GM19467 (cell line): ENCODE measurements at regions not wholly inside any gene's neighbourhood (a gene's known extent, or its start where the extent isn't known, plus 50 kb on each side); places are given as distances from the start of the nearest gene placed in this dataset.
A peak's percentile ranks its signal among the peaks of the same experiment; 100 is the strongest.
"Not testable (repeated sequence)": the region's sequence is repeated elsewhere in the genome, so short reads cannot be mapped to it uniquely, and the experiment has no call there.

Experiments used
- ATAC-seq: cut with Tn5 transposase; IDR thresholded peaks from one replicate; pipeline ENCODE4 v1.9.1; 2021; ENCODE audit warnings: mild to moderate bottlenecking, moderate library complexity; ENCODE audit not compliant: unreplicated experiment

DNA sequence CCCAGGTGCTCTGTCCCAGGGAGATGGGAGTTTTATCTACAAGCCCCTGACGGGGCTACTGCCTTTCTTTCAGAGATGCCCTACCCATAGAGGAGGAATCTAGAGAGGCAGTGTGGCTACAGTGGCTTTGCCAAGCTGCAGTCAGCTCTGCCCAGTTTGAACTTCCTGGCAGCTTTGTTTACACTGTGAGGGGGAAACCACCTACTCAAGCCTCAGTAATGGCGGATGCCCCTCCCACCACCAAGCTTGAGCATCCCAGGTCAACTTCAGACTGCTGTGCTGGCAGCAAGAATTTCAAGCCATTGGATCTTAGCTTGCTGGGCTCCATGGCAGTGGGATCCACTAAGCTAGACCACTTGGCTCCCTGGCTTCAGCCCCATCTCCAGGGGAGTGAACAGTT lies 53.1 kb upstream of the TMEM252 start:
- ATAC-seq = not testable (repeated sequence)

DNA sequence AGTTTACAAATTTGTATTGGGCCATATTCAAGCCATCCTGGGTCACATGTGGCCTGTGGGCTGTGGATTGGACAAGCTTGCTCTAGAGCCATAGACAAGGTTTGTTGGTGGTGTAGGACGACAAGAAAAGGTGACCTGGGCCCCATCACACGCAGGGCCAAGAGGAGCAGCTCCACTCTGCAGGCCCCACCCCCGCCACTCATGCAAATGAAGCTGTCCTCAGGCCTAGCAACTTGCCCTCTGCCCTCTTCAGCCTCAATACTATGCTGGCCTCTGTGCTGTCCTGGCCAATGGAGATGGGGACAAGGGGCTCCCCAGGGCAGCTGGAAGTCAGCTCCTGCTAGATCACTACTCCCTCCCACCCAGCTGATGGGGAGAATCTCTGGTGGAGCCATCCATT lies 55.2 kb upstream of the TMEM252 start:
- ATAC-seq = no peak

DNA sequence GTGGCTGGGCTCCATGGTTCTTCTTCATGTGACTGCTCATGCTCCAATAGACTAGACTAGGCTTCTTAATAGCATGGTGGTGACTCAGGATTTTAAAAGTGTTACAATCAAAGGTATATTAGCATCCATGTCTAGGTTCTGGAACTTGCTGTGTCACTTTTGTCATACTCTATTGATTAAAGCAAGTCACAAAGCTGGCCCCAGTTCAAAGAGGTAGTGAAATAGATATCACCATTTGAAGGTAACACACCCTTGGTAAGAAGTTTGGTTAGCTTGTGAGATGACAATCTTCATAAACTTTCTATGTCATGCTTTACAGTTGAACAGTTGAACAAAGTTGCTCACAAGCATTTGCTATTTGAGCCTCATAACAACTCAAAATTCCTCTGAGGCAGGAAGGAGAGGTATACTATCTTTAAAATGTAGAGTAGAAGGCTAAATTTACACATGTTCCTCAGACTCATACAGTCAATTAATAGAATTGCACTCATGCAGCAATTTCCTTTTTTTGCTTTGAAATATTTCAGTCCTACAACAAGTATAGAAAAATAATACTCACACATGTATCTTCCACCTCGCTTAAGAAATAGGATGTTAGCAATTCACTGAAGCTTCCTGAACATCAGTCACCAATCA lies 56.8 kb upstream of the TMEM252 start:
- ATAC-seq = no peak

DNA sequence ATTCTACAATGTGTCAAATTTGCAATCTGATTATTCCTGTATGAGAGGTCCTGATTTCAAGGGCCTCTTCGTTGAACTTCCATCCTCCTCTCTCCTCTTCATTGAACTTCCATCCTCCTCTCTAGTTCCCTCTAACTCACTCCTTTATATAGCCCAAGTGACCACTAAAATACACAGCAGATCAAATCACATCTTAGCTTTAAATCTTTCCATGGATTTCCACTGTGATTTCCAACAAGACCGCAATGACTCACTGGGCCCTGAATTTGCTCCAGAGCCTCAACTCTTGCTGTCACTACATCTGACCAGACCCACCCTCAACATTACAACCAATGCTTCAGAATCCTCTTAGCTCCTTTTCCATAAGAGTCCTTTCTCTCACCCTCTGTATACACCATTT lies 59.1 kb upstream of the TMEM252 start:
- ATAC-seq = no peak

DNA sequence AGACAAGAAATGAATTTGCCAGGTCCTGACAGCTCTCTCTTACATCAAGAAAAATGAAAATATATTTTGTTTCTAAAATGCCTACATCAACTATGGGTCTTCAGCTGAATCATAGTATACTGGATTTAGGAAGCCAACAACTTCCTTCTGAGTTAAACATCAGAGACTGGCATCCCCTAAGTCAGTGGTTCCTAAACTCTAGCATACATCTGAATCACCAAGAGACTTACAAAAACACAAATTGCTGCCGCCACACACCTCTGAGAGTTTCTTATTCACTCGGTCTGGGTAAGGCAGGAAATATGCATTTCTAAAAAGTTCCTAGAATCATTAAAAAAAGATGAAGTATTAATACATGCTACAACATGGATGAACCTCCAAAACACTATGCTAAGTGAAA lies 60.4 kb upstream of the TMEM252 start:
- ATAC-seq = no peak

DNA sequence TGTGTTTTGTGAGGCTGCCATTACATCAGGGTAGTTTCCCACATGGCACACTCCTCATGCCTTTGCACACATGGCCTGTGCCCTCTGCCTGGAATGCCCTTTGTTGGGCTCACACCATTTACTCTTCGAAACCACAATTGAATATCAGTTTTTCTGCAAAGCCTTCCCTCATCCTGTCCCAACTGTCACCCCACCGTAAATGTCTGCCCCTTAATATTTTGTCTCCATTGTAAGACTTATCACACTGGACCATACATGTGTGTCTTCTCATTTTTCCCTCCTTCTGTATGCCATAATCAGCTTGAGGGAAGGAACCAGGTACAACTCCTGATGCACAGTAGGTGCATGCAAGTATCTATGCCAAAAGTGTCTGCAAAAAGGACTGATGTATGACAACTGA lies 62.7 kb upstream of the TMEM252 start:
- ATAC-seq = no peak

DNA sequence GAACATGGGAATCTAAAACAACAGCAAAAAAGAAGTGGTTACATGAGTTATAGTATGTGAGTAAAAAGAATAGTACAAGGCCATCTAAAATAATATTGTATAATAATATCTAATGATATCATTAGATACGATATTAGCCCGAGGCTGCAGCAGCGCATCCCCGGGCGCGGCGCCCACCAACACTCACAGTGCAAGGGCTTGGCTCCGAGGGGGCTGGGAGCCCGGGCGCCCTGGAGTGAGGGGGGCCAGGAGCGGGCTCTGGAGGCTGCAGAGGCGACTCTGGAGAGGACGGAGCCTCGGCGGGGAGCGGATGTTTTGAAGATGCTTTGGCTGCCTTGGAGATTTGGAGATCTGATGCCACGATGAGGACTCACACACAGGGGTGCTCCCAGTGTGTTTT lies 68.1 kb upstream of the TMEM252 start:
- ATAC-seq = no peak

DNA sequence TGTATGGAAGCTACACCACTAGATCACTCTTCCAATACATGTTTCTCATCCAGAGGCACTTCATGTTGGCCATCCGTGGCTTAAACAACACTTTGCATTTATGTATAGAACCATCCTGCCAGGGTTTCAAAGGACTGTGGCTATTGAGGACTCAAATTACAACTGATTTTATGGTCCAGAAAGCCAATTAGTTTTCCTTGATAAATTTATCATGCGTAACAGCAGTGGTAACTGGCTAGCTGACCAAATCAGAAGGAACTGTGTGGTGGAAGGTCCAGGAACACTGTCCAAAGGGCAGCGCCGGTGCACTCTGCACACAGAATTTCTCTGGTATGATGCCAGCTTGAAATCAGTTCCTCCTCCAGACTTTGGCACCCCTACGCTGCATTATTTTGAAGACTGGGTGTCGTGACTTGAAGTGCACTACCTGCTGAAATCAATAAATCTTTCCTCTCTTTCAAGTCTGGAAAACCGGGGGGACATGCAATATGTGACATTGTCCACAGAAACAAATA lies 69.3 kb upstream of the TMEM252 start:
- ATAC-seq = no peak

DNA sequence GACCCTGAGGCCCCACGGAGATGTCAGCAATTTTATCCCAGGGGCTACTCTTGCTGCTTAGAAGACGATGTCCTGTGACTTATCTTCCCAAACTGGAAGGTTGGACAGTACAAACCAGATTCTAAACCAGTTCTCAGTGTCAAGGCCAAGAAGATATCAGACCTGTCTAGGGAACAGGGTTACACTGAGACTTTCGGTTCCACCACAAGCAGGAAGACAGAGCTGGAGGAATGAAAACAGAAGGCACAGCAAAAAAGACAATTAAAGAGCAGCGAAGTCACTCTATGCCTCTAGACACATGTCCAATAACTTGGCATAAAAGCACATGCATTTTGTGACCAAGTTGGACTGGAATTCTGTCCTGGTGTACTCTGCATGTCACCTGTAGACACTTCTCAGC lies 73.4 kb upstream of the TMEM252 start:
- no peak for ATAC-seq

DNA sequence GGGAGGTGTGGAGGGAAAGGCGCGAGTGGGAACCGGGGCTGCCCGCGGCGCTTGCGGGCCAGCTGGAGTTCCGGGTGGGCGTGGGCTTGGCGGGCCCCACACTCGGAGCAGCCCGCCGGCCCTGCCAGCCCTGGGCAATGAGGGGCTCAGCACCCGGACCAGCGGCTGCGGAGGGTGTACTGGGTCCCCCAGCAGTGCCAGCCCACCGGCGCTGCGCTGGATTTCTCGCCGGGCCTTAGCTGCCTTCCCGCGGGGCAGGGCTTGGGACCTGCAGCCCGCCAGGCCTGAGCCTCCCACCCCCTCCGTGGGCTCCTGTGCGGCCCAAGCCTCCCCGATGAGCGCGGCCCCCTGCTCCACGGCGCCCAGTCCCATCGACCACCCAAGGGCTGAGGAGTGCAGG lies 76.3 kb upstream of the TMEM252 start:
- not testable (repeated sequence) for ATAC-seq

DNA sequence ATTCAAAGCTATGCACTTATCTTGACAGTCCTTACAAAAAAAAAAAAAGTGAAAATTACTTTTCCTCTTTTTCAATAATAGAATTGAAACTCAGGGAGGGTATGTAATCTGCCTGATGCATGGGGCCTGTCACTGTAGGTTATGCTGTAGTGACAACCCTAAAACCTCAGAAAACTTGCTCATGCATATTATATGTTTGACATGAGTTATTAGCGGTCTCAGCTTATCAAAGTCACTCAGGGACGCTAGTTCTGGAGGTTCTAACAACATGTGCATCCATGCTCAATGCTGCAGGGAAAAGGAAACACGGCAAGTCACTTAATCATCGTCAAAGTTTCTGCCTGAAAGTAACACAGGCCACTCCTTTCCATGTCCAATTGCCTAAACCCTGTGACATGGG lies 78.4 kb upstream of the TMEM252 start:
- ATAC-seq = no peak

DNA sequence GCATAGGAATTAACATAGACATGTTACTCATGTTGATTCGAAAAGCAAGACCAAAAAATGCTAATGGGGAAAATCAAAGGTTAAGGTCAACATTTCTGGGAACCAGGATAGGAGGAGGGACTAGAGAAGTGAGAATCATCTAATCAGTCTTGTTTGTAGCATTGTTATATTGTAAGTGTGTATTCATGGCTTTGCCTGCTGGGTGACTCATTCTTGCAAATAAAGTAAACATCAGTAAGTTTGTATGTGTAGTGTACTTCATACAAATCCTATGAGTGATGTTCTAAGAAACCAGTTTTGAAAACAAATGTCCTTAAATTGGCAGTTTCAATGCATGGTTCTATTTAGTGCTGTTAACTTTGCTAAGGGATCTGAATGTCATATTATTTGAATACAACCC lies 79.0 kb upstream of the TMEM252 start:
- ATAC-seq = no peak

DNA sequence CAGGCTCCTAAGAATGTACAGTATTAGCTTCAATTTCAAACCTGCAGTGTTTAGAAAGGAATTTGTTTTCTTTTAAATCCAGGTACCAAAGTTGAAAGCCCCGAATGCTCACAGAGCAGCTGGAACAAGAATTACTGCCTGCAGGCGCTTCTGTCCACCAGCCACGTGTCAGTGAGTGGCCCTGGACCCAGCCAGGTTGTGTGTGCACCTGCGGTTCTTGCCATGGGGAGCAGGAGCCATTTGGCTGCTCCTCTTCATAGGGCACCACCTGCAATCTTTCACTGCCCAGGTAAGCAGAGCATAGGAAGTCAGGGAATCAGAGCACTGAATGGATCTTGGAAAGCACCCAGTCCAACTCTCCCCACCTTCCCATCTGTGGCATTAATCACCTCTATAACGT lies 79.5 kb upstream of the PIP5K1B start:
- no peak for ATAC-seq

DNA sequence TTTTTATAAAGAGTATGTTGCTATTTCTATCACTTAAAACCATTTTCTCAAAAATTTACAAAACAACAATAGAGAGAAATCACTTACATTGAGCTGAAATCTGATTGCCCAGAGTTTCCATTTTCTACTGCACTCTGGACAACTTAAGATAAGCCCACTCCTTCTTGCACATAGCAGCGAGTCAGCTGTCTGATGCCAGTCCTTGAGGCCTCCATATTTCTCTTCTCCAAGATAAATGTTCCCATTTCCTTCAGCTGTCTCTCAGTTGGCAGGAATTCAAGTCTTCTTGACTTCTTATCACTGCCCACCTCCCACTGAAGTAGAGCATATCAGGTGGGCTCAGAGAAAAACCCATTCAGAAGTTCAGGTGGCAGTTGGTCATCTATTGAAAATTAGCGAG lies 78.5 kb upstream of the PIP5K1B start:
- no peak for ATAC-seq

DNA sequence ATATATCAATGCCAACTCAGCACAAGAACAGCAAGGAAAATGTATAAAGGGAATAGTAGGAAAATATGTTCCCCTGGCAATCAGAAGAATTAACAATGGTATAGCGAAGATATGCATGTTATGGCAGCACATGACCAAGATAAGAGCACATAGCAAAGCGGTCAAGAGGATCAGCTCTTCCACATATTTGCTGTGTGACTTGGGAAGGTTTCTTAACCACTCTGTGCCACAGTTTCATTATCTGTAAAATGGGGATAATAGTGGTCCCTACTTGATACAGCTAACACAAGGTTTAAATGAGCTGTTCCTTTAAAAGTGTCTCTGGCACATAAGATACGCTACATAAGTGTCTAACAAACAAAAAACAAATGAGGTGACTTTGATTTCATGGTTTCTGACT lies 77.9 kb upstream of the PIP5K1B start:
- ATAC-seq = no peak

DNA sequence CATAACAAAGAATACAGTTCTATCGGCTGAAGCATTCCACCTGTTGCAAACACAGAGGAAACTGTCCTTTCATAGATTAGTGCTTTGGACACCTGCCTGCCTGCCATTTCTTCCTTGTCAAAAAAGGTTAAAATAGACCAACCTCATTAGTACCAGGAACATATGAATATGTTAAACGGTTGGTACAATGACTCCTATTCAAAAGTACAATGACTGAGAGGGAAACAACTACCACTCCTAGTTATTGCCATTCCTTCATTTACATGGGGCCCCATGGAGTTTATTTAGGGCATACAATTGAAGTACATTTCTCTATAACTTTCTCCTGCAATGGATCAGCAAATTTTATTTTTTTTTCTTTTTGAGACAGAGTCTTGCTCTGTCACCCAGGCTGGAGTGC lies 77.4 kb upstream of the PIP5K1B start:
- ATAC-seq = no peak

DNA sequence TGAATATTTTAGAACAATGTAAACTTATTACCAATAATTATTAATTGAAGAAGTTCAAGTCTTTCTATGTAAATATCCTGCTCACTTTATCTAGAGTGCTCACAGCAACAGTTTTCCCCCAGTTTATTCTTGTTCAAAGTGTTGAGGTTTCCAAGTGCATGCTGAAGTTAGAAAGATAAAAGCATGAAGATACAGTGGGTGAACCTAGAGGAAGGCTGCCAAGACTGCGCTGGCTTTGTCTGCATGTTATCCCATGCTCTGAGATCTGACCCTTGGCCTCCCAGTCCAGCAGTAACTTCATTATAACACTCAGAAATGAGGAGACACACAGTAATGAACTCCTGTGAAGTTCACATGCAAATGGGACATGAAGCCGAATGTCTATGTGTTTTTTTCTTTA lies 76.0 kb upstream of the PIP5K1B start:
- ATAC-seq = no peak

DNA sequence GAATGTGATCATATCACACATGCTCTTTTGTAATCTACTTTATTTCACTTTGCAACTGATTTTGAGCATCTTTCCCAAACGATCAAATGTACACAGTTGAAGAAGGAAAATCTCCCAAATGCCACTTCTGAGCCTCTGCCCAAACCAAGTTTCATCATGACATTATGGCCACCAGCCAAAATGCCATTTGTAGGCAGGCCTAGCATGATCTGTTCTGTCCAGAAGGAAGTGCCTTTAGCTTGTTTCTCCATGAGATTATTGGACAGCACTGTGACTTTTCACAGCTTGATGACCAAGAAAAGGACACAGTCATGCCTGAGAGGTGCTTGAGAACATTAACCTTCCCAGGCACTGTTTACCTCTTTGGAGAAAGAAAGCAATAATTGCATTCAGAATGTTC lies 73.2 kb upstream of the PIP5K1B start:
- no peak for ATAC-seq

DNA sequence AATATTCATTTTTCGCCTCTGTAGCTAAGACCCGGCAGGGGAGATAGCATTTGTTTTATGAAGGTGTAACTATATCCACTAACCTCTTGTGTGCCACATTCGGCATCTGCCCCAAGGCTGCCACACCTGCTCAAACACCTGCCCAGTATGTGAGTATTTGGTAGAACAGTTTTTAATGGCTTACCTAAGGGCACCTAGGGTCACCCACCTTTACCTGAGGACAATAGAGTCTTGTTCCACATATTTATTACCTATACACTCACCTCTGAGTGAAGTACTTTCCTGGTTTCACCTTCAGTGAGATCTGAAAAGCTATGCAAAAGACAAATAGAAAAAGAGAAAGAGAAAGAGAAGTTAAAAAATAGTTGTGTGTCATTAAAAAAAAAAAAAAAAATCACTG lies 68.0 kb upstream of the PIP5K1B start:
- no peak for ATAC-seq

DNA sequence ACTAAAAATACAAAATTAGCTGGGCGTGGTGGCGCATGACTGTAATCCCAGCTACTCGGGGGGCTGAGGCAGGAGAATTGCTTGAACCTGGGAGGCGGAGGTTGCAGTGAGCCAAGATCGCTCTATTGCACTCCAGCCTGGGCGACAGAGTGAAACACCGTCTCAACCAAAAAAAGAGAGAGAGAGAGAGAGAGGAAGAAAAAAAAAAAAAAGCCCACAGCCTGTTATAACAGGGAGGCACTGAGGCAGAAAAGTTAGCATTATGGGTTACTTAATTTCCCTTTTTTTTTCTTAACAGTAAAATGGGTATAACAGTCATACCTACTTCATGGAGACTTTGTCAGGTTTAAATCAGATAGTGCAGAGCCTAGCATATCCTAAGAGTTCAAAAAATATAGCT lies 65.8 kb upstream of the PIP5K1B start:
- ATAC-seq = not testable (repeated sequence)

DNA sequence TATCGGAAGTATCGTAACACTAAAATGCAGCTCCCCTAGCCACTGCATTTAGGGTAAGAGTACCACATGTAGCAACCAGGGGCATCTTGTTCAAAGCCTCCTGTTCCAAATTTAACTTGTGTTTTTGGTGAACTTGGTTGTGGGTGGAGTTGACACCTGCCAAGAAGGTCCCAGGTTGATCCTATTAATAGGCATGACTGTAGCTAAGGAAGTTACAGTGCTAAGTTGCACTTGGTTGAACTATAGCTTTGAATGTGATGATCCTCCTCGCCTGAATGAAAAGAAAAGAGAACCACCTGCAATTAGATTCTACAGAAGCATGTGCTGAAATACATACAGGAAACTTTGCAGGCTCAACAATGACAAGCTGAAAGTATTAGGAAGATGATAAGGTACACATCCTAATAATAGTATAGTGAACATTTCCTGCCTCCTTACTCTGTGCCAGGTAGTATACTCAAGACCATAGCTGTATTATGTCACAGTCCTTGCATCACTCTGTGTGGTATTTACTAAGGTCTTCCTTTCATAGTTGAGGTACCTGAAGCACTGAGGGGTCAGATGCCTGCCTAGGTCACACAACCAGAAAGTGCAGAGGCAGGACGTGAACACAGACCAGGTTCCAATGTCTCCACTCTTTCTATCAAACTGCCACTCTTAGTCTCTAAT lies 64.5 kb upstream of the PIP5K1B start:
- ATAC-seq = no peak

DNA sequence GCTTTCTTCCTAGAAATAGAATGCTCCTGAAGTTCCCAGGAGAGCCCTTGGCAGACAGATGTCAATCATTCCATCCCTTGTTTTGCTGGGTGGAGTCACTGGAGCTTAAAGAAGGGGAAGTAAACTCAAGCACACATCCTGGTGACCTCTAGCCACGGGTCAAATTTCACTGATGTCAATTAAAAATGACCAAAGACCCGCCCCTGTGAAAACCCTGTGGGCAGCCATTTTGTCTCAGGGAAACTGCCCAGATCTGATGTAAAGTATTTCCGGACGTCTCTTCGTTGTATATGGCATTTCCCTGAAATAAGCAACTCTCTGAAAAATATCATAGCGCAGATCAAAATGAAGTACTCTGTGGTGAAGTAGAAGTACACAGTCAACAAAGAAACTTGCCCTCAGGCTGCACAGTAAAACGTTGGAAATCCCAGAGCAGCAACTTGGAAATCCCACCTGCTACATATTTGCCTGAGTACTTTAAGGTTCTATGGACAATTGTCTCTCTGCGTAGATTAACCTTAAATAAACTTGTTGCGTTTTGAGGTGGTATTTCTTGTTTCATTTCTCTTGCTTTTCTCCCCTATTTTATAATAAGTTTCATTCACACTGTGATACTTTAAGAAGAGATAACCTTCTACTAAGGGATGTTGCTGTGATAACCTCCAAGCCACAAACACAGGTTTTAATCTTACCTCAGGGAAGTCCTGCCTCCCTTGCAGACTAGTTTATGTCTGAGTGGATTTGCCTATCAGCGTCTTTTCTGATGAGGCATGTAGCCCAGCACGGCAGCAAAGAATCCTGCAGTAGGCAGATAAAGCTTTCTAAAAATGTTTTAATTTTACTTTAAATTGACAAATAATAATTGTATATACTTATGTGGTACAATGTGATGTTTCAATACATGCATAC lies 60.9 kb upstream of the PIP5K1B start:
- peak; percentile 52 for ATAC-seq
